K562 (cell line): ENCODE measurements at regions not wholly inside any gene's neighbourhood (a gene's known extent, or its start where the extent isn't known, plus 50 kb on each side); places are given as distances from the start of the nearest gene placed in this dataset.

Experiments used
- EP300 ChIP-seq: IDR thresholded peaks from 2 replicates; pipeline ENCODE4 v1.6.1; 2012; ENCODE audit warnings: low read length, improper control_type of control experiment
- FOS ChIP-seq: IDR thresholded peaks from 3 replicates; pipeline ENCODE4 v1.6.1; 2011; ENCODE audit not compliant: insufficient read length; ENCODE audit errors: extremely low read depth
- HSF4 ChIP-seq: fragments of 250-450 bp; sonication (Bioruptor Pico); IDR thresholded peaks from 2 replicates; pipeline ENCODE4 v2.1.2; 2022; ENCODE audit warnings: mild to moderate bottlenecking, moderate library complexity, borderline replicate concordance
- JUND ChIP-seq, 2 experiments: IDR thresholded peaks; 2 replicates in 1 of 2; 3 replicates in 1 of 2; pipeline ENCODE4 v1.6.1; 2011; ENCODE audit warnings: borderline replicate concordance in 2 of 2, low read depth in 2 of 2, low read length in 2 of 2, improper control_type of control experiment in 1 of 2, missing biosample characterization in 1 of 2, missing genetic modification characterization in 1 of 2, missing genetic modification reagents in 1 of 2
- MAFG ChIP-seq: fragments of 450-650 bp; conservative IDR thresholded peaks from 2 replicates; pipeline ENCODE4 v1.6.1; 2016; ENCODE audit warnings: missing genetic modification characterization, missing compliant biosample characterization
- MCM5 ChIP-seq: fragments of 450-650 bp; IDR thresholded peaks from 2 replicates; pipeline ENCODE4 v1.6.1; 2016; ENCODE audit warnings: low read depth
- MEF2A ChIP-seq: IDR thresholded peaks from 2 replicates; pipeline ENCODE4 v1.6.1; 2011; ENCODE audit warnings: low read depth, mild to moderate bottlenecking, low read length, moderate library complexity; ENCODE audit not compliant: control insufficient read depth
- NBN ChIP-seq: fragments of 450-650 bp; IDR thresholded peaks from 2 replicates; pipeline ENCODE4 v1.6.1; 2016; ENCODE audit warnings: low read depth, mild to moderate bottlenecking
- NCOA4 ChIP-seq: fragments of 450-650 bp; IDR thresholded peaks from 2 replicates; pipeline ENCODE4 v1.6.1; 2018; ENCODE audit warnings: mild to moderate bottlenecking; ENCODE audit not compliant: partially characterized antibody
- NFATC3 ChIP-seq: fragments of 450-650 bp; IDR thresholded peaks from 2 replicates; pipeline ENCODE4 v1.6.1; 2017; ENCODE audit warnings: mild to moderate bottlenecking
- NR2C2 ChIP-seq, 2 experiments: fragments of 200-800 bp in 1 of 2; sonication (Bioruptor generic) in 1 of 2; sonication (generic) in 1 of 2; formaldehyde crosslinking in 1 of 2; IDR thresholded peaks; 2 replicates each; pipeline versions ENCODE4 v1.6.1 to v1.8.0; 2016 to 2022; ENCODE audit warnings: mild to moderate bottlenecking in 1 of 2, missing compliant biosample characterization in 1 of 2, missing genetic modification characterization in 1 of 2, missing genetic modification reagents in 1 of 2
- NUFIP1 ChIP-seq: fragments of 450-650 bp; IDR thresholded peaks from 2 replicates; pipeline ENCODE4 v1.6.1; 2018; ENCODE audit not compliant: partially characterized antibody
- PCBP1 ChIP-seq: fragments of 200-400 bp; formaldehyde crosslinking; IDR thresholded peaks from 2 replicates; pipeline ENCODE4 v1.6.1; 2018; ENCODE audit warnings: mild to moderate bottlenecking, low read depth, low read length; ENCODE audit not compliant: poor library complexity, severe bottlenecking
- SMARCC2 ChIP-seq: fragments of 450-650 bp; IDR thresholded peaks from 2 replicates; pipeline ENCODE4 v1.6.1; 2017; ENCODE audit warnings: antibody characterized with exemption, moderate library complexity, mild to moderate bottlenecking, low read depth
- SMARCE1 ChIP-seq: fragments of 450-650 bp; IDR thresholded peaks from 2 replicates; pipeline ENCODE4 v1.7.1; 2016; ENCODE audit warnings: mild to moderate bottlenecking
- SRSF3 ChIP-seq: fragments of 200-400 bp; formaldehyde crosslinking; IDR thresholded peaks from 2 replicates; pipeline ENCODE4 v1.6.1; 2016; ENCODE audit warnings: mild to moderate bottlenecking, low read length, moderate library complexity; ENCODE audit not compliant: insufficient read depth
- TBP ChIP-seq: optimal IDR thresholded peaks from 2 replicates; pipeline ENCODE3; 2011; ENCODE audit warnings: low read depth, low read length, improper control_type of control experiment
- TCF7 ChIP-seq: sonication (generic); IDR thresholded peaks from 2 replicates; pipeline ENCODE4 v1.6.1; 2016; ENCODE audit warnings: antibody characterized with exemption, borderline replicate concordance
- THRAP3 ChIP-seq: fragments of 450-650 bp; IDR thresholded peaks from 2 replicates; pipeline ENCODE4 v1.6.1; 2016; ENCODE audit warnings: mild to moderate bottlenecking, inconsistent platforms, borderline replicate concordance
- TRIM28 ChIP-seq: fragments of 450-650 bp; IDR thresholded peaks from 2 replicates; pipeline ENCODE4 v1.6.1; 2017
- XRCC3 ChIP-seq: fragments of 450-650 bp; IDR thresholded peaks from 2 replicates; pipeline ENCODE4 v1.6.1; 2017; ENCODE audit warnings: mild to moderate bottlenecking, moderate library complexity
- ZNF551 ChIP-seq: fragments of 250-450 bp; sonication (Bioruptor Pico); IDR thresholded peaks from 2 replicates; pipeline ENCODE4 v1.5.0; 2021; ENCODE audit warnings: mild to moderate bottlenecking, moderate library complexity
- TF ChIP-seq, protein P1 (sequence below): fragments of 450-650 bp; IDR thresholded peaks from 2 replicates; pipeline ENCODE4 v1.6.1; 2018; ENCODE audit warnings: mild to moderate bottlenecking, low read depth; ENCODE audit not compliant: partially characterized antibody
- TF ChIP-seq, protein P2 (sequence below): sonication (generic); IDR thresholded peaks from 2 replicates; pipeline ENCODE4 v1.6.1; 2016
- TF ChIP-seq, protein P3 (sequence below): fragments of 250-450 bp; sonication (Bioruptor Pico); IDR thresholded peaks from 2 replicates; pipeline ENCODE4 v1.5.0; 2020; ENCODE audit warnings: mild to moderate bottlenecking, borderline replicate concordance
- TF ChIP-seq, protein P4 (sequence below): sonication (generic); formaldehyde crosslinking; IDR thresholded peaks from 2 replicates; pipeline ENCODE4 v1.8.0; 2022; ENCODE audit warnings: missing genetic modification reagents, mild to moderate bottlenecking, moderate library complexity, borderline replicate concordance

DNA sequence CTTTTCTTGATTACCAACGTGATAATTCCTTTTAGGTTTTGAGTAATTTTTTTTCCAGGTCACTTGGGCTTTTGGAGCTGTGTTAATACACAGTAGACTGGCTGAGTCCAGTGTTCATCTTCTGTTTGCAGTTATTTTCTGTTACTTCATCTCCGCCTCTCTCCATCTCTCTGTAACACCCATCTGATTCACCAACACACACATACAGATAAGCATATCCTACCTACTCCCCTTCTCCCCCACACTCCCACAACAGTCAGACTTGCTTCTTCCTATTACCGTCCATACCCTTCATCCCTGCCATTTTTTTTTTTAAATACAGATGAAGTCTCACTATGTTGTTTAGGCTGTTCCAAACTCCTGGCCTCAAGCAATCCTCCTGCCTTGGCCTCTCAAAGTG lies 72.7 kb upstream of the MANSC4 start (continued):
- TF ChIP-seq, protein P1, sequence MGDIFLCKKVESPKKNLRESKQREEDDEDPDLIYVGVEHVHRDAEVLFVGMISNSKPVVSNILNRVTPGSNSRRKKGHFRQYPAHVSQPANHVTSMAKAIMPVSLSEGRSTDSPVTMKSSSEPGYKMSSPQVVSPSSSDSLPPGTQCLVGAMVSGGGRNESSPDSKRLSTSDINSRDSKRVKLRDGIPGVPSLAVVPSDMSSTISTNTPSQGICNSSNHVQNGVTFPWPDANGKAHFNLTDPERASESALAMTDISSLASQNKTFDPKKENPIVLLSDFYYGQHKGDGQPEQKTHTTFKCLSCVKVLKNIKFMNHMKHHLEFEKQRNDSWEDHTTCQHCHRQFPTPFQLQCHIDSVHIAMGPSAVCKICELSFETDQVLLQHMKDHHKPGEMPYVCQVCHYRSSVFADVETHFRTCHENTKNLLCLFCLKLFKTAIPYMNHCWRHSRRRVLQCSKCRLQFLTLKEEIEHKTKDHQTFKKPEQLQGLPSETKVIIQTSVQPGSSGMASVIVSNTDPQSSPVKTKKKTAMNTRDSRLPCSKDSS: no peak
- TF ChIP-seq TCF7 (no peak), JUND (IDR thresholded peaks at IDR 0.05; ENCODE audit: borderline replicate concordance, low read depth, low read length) (peak; percentile 86), JUND (tag; IDR thresholded peaks at IDR 0.05; ENCODE audit: borderline replicate concordance, low read depth, low read length) (peak; percentile 75; the same call in 1 of the 3 replicates), MEF2A (no peak), FOS (no peak), MCM5 (no peak), ZNF551 (CRISPR knock-in tag) (no peak), SMARCC2 (peak; percentile 78), NUFIP1 (no peak), SMARCE1 (peak; percentile 92), THRAP3 (no peak), TBP (no peak), EP300 (peak; percentile 93), XRCC3 (no peak), MAFG (tag) (no peak), SRSF3 (no peak), NFATC3 (no peak), TRIM28 (0 out of 2 replicates have a peak, but pooled peaks have one; percentile 30), HSF4 (CRISPR knock-in tag) (no peak), NCOA4 (no peak), NR2C2 (CRISPR knock-in tag; IDR thresholded peaks at IDR 0.05) (no peak), NR2C2 (tag; IDR thresholded peaks at IDR 0.05) (no peak), NBN (no peak), PCBP1 (no peak)
- TF ChIP-seq, protein P2, sequence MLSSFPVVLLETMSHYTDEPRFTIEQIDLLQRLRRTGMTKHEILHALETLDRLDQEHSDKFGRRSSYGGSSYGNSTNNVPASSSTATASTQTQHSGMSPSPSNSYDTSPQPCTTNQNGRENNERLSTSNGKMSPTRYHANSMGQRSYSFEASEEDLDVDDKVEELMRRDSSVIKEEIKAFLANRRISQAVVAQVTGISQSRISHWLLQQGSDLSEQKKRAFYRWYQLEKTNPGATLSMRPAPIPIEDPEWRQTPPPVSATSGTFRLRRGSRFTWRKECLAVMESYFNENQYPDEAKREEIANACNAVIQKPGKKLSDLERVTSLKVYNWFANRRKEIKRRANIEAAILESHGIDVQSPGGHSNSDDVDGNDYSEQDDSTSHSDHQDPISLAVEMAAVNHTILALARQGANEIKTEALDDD: 0 out of 2 replicates have a peak, but pooled peaks have one; percentile 29
- TF ChIP-seq, protein P3, sequence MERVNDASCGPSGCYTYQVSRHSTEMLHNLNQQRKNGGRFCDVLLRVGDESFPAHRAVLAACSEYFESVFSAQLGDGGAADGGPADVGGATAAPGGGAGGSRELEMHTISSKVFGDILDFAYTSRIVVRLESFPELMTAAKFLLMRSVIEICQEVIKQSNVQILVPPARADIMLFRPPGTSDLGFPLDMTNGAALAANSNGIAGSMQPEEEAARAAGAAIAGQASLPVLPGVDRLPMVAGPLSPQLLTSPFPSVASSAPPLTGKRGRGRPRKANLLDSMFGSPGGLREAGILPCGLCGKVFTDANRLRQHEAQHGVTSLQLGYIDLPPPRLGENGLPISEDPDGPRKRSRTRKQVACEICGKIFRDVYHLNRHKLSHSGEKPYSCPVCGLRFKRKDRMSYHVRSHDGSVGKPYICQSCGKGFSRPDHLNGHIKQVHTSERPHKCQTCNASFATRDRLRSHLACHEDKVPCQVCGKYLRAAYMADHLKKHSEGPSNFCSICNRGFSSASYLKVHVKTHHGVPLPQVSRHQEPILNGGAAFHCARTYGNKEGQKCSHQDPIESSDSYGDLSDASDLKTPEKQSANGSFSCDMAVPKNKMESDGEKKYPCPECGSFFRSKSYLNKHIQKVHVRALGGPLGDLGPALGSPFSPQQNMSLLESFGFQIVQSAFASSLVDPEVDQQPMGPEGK: no peak
- TF ChIP-seq, protein P4, sequence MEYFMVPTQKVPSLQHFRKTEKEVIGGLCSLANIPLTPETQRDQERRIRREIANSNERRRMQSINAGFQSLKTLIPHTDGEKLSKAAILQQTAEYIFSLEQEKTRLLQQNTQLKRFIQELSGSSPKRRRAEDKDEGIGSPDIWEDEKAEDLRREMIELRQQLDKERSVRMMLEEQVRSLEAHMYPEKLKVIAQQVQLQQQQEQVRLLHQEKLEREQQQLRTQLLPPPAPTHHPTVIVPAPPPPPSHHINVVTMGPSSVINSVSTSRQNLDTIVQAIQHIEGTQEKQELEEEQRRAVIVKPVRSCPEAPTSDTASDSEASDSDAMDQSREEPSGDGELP (CRISPR knock-in tag): no peak
